B cell (primary cell): ENCODE measurements at regions not wholly inside any gene's neighbourhood (a gene's known extent, or its start where the extent isn't known, plus 50 kb on each side); places are given as distances from the start of the nearest gene placed in this dataset.

Experiments used
- ATAC-seq: fragments of 200-7000 bp; cut with Tn5 transposase; one replicate; pipeline ENCODE4 v1.10.0; 2021; ENCODE audit warnings: low read depth, mild to moderate bottlenecking, moderate number of reproducible peaks, moderate library complexity
- CTCF ChIA-PET: fragments of 350-600 bp; sonication (Branson Sonifier 250); formaldehyde crosslinking; loops from one replicate; lab custom pipeline; 2021; ENCODE audit warnings: antibody characterized with exemption, inconsistent platforms; lab: Charles Lee
- POLR2A ChIA-PET: fragments of 350-600 bp; sonication (Branson Sonifier 250); formaldehyde crosslinking; loops from one replicate; lab custom pipeline; 2021; ENCODE audit warnings: antibody characterized with exemption; lab: Charles Lee
- DNase-seq: peaks from one replicate; pipeline ENCODE4 v3.0.0; 2013
- H2AFZ ChIP-seq: 2 replicates; pipeline ENCODE4 v1.6.1; 2012; ENCODE audit warnings: mild to moderate bottlenecking, low read depth, low read length; ENCODE audit not compliant: insufficient read depth, poor library complexity, severe bottlenecking
- H3K27ac ChIP-seq, 2 donors: 1 replicate in 1 of 2; 2 replicates in 1 of 2; pipeline ENCODE4 v1.5.1; 2012 to 2013; ENCODE audit warnings: low read length in 2 of 2, mild to moderate bottlenecking in 2 of 2, moderate library complexity in 1 of 2
- H3K27me3 ChIP-seq, 4 experiments: fragments of 200-600 bp in 1 of 4; sonication (generic) in 1 of 4; replicated peaks in 1 of 4; 1 replicate in 2 of 4; 2 replicates in 2 of 4; pipeline versions ENCODE4 v1.6.1 to v1.7.0; 2013 to 2016; ENCODE audit warnings: low read length in 3 of 4, mild to moderate bottlenecking in 2 of 4, mixed read lengths in 1 of 4, moderate library complexity in 1 of 4; ENCODE audit not compliant: insufficient read depth in 4 of 4, control insufficient read depth in 3 of 4; ENCODE audit errors: control extremely low read depth in 1 of 4
- H3K36me3 ChIP-seq, 2 experiments: replicated peaks in 1 of 2; 1 replicate in 1 of 2; 2 replicates in 1 of 2; pipeline versions ENCODE4 v1.6.1 to v1.7.1; 2013; ENCODE audit warnings: low read length in 1 of 2; ENCODE audit not compliant: insufficient read depth in 2 of 2, control insufficient read depth in 1 of 2; ENCODE audit errors: control extremely low read depth in 1 of 2, extremely low read depth in 1 of 2
- H3K4me1 ChIP-seq, 2 donors: fragments of 200-600 bp in 1 of 2; sonication (generic) in 1 of 2; 1 replicate in 1 of 2; 2 replicates in 1 of 2; pipeline versions ENCODE4 v1.5.1 to v1.6.1; 2013 to 2017; ENCODE audit warnings: low read length in 2 of 2; ENCODE audit not compliant: control insufficient read depth in 2 of 2, insufficient read depth in 2 of 2
- H3K4me2 ChIP-seq: replicated peaks from 2 replicates; pipeline ENCODE3; 2012; ENCODE audit warnings: mild to moderate bottlenecking, low read depth, low read length; ENCODE audit not compliant: poor library complexity, severe bottlenecking
- H3K4me3 ChIP-seq, 5 experiments: fragments of 200-600 bp in 1 of 5; sonication (generic) in 1 of 5; 1 replicate in 3 of 5; 2 replicates in 2 of 5; pipeline versions ENCODE4 v1.5.1 to v1.7.0; 2011 to 2016; ENCODE audit warnings: low read length in 4 of 5, mild to moderate bottlenecking in 4 of 5, low read depth in 2 of 5, control low read depth in 1 of 5, moderate library complexity in 1 of 5; ENCODE audit not compliant: insufficient read depth in 1 of 5; ENCODE audit errors: control extremely low read depth in 1 of 5, extremely low read depth in 1 of 5
- H3K79me2 ChIP-seq: fragments of 200-600 bp; sonication (generic); one replicate; pipeline ENCODE4 v1.6.0; 2016; ENCODE audit warnings: low read length; ENCODE audit not compliant: control insufficient read depth, insufficient read depth
- H3K9ac ChIP-seq: fragments of 200-600 bp; sonication (generic); 2 replicates; pipeline ENCODE4 v1.6.1; 2017; ENCODE audit warnings: mild to moderate bottlenecking, low read length, moderate library complexity
- H3K9me3 ChIP-seq, 3 donors: one replicate each; pipeline versions ENCODE4 v1.6.1 to v1.7.1; 2013; ENCODE audit warnings: low read length in 2 of 3; ENCODE audit not compliant: control insufficient read depth in 2 of 3, insufficient read depth in 1 of 3; ENCODE audit errors: control extremely low read depth in 1 of 3
- H4K20me1 ChIP-seq: 2 replicates; pipeline ENCODE4 v1.6.0; 2012; ENCODE audit warnings: mild to moderate bottlenecking, low read length; ENCODE audit not compliant: insufficient read depth, control insufficient read depth, poor library complexity, severe bottlenecking
- H3K27ac Mint-ChIP-seq: one replicate; pipeline ENCODE4 v1.8.0; 2021; ENCODE audit warnings: mixed read lengths
- H3K27me3 Mint-ChIP-seq: one replicate; pipeline ENCODE4 v1.8.0; 2021; ENCODE audit warnings: mixed read lengths
- H3K4me1 Mint-ChIP-seq: one replicate; pipeline ENCODE4 v1.8.0; 2021; ENCODE audit warnings: mixed read lengths
- H3K4me3 Mint-ChIP-seq: one replicate; pipeline ENCODE4 v1.8.0; 2021; ENCODE audit warnings: mixed read lengths
- H3K9me3 Mint-ChIP-seq: one replicate; pipeline ENCODE4 v1.8.0; 2022; ENCODE audit warnings: mixed read lengths; ENCODE audit not compliant: insufficient read depth
- EZH2 ChIP-seq: IDR thresholded peaks from 2 replicates; pipeline ENCODE4 v1.6.1; 2012; ENCODE audit warnings: borderline replicate concordance, low read depth, mild to moderate bottlenecking, moderate library complexity, low read length; ENCODE audit not compliant: insufficient read depth, poor library complexity, severe bottlenecking
- WGBS: methylation state at CpG from one replicate; pipeline ENCODE4 v1.1.5; 2013; ENCODE audit warnings: missing lambda C conversion rate; ENCODE audit not compliant: insufficient coverage; 5-methylcytosine and 5-hydroxymethylcytosine counted together
- intact Hi-C: fragments of 100-400 bp; cut with micrococcal nuclease; formaldehyde crosslinking; loops from one replicate; pipeline ENCODE4 v1.10.0; 2022
- TF ChIP-seq, protein P1 (sequence below): fragments of 200-600 bp; IDR thresholded peaks from one replicate; pipeline ENCODE4 v1.8.0; 2022; ENCODE audit warnings: antibody characterized with exemption, mild to moderate bottlenecking

DNA sequence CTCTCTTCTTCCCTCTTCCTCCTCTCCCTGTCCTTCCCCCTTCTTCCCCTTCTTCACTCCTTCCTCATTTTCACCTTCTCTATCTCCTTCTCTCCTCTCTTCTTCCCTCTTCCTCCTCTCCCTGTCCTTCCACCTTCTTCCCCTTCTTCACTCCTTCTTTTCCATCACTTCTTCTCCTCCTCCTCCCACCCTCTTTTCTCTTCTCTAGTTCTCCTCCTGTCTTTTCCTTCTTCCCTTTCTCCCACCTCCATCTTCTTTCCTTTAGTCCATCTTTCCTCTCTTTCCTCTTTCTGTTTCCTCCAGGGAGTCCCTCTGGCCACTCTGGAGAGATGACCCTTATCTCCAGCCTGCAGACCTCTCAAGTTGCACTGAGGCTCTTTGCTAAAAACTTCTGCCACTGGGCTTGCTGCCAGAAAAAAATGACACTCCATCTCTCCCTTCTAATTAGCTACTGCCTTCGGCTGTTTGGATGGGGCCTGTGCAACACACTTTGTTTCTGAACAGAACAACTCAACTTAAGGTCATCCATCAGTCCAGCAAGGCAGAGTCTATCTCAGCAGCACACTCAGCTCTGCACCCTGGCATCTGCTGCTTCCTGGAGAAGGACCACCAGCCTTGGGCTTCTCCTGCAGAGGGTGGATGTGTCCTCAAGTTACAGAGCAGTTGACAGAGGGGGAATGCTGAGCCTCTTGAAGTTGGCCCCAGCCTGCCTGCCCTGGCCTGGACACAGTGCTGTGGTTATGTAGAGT, 538.8 kb downstream of the MATN1 start:
- Histone ChIP-seq H3K9me3 (no peaks in the 10 kb centered on the region), H3K9ac (no peak overlapping the region), H3K4me2 (no peak overlapping the region), H4K20me1 (no peaks in the 10 kb centered on the region), H3K4me3 (no peak overlapping the region), H3K27me3 (peaks cover 0 to 4% (median 0%) of the 10 kb centered on the region in 4 experiments), H3K4me1 (no peaks in the 10 kb centered on the region), H3K79me2 (no peaks in the 10 kb centered on the region), H3K27ac (no peak overlapping the region), H3K36me3 (no peaks in the 10 kb centered on the region), H2AFZ (no peak overlapping the region)
- 90% methylated on average over 1 of the region's 1 CpG for WGBS
- ChIA-PET CTCF (no interaction called here), POLR2A (no interaction called here)
- ATAC-seq (no peak), DNase-seq (no peak)
- intact Hi-C loops = no loop called here
- TF ChIP-seq, protein P1, sequence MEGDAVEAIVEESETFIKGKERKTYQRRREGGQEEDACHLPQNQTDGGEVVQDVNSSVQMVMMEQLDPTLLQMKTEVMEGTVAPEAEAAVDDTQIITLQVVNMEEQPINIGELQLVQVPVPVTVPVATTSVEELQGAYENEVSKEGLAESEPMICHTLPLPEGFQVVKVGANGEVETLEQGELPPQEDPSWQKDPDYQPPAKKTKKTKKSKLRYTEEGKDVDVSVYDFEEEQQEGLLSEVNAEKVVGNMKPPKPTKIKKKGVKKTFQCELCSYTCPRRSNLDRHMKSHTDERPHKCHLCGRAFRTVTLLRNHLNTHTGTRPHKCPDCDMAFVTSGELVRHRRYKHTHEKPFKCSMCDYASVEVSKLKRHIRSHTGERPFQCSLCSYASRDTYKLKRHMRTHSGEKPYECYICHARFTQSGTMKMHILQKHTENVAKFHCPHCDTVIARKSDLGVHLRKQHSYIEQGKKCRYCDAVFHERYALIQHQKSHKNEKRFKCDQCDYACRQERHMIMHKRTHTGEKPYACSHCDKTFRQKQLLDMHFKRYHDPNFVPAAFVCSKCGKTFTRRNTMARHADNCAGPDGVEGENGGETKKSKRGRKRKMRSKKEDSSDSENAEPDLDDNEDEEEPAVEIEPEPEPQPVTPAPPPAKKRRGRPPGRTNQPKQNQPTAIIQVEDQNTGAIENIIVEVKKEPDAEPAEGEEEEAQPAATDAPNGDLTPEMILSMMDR = no peak
- H3K27me3 Mint-ChIP-seq = peaks cover 13% of the 10 kb centered on the region
- no peak overlapping the region for H3K4me3 Mint-ChIP-seq
- no peaks in the 10 kb centered on the region for H3K9me3 Mint-ChIP-seq
- H3K27ac Mint-ChIP-seq = no peak overlapping the region
- no peaks in the 10 kb centered on the region for H3K4me1 Mint-ChIP-seq

DNA sequence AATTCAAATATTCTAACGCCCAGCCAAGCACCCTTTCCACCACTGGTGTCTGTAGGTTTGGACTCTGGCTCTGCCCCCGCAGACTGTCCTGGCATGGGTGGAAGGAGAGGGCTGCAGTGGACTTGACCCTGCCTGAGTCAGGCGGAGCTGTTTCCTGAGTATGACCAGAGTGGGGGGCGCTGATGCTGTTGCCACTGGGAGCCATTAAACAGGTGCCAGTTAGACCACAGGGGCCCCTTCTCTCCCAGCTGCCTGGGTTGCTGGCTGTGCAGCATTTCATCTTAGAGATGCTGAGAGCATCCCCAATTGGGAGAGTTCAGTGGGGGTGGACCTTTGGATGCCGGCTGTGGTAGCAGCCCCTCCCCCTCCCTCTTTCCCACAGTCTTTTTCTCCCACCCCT, 539.5 kb downstream of the MATN1 start:
- no peaks in the 10 kb centered on the region for H3K79me2 ChIP-seq
- H4K20me1 ChIP-seq = no peaks in the 10 kb centered on the region
- peaks cover 0 to 6% (median 0%) of the 10 kb centered on the region in 4 experiments for H3K27me3 ChIP-seq
- DNase-seq (no peak), ATAC-seq (no peak)
- Mint-ChIP-seq H3K27ac (no peak overlapping the region), H3K27me3 (peaks cover 11% of the 10 kb centered on the region), H3K4me1 (no peaks in the 10 kb centered on the region), H3K9me3 (peaks cover 3% of the 10 kb centered on the region), H3K4me3 (no peak overlapping the region)
- H2AFZ ChIP-seq = no peak overlapping the region
- no peak overlapping the region for H3K9ac ChIP-seq
- no peaks in the 10 kb centered on the region for H3K4me1 ChIP-seq
- CTCF ChIA-PET = no interaction called here
- intact Hi-C loops = no loop called here
- POLR2A ChIA-PET = no interaction called here
- no peak overlapping the region for H3K27ac ChIP-seq
- no peak overlapping the region for H3K4me2 ChIP-seq
- no peak overlapping the region for H3K4me3 ChIP-seq
- WGBS = 73% methylated on average over 4 of the region's 5 CpGs
- H3K36me3 ChIP-seq = no peaks in the 10 kb centered on the region
- H3K9me3 ChIP-seq = peaks cover 0 to 6% (median 0%) of the 10 kb centered on the region in 3 donors
- TF ChIP-seq EZH2 = no peak
- TF ChIP-seq, protein P1 = no peak
